ENCODE measurements at regions not wholly inside any gene's neighbourhood (a gene's known extent, or its start where the extent isn't known, plus 50 kb on each side); places are given as distances from the start of the nearest gene placed in this dataset.

DNA sequence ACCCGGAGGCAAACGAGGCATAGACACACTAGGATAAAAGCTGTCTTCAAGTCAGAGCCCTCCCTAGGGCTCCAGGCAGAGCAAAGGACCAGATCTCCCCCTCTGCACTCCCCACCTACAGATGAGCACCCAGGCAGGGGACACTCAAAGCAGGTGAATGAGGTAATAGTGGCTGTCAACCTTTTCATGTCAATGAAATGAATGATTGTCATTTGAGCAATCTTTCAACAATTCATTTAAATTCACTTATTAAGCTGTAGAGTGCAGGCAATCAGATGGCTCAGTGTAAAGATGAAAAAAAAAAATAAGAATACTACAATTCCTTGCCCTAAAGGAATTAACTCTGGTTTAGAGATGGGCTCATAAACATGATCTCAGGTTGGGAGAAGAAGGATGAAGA lies 427.8 kb upstream of the ISX start:
- TF ChIP-seq CTCF (IDR thresholded peaks at IDR 0.05), result no peak
- TF ChIP-seq POLR2A (IDR thresholded peaks at IDR 0.05), result no peak
- TF ChIP-seq POLR2AphosphoS5 (IDR thresholded peaks at IDR 0.05), result no peak
- TF ChIP-seq EP300 (IDR thresholded peaks at IDR 0.05), result no peak

Measured in stomach (tissue), 4 donors.